GM23338 (cell line): ENCODE measurements at regions not wholly inside any gene's neighbourhood (a gene's known extent, or its start where the extent isn't known, plus 50 kb on each side); places are given as distances from the start of the nearest gene placed in this dataset.

Experiments used
- CREB1 ChIP-seq: fragments of 250-450 bp; sonication (Bioruptor Pico); IDR thresholded peaks from 2 replicates; pipeline ENCODE4 v1.5.0; 2020; ENCODE audit warnings: low read depth, mild to moderate bottlenecking, moderate library complexity
- CTCF ChIP-seq, 2 experiments: fragments of 200-600 bp in 1 of 2; sonication (generic) in 1 of 2; conservative IDR thresholded peaks; 2 replicates each; pipeline versions ENCODE4 v1.5.1 to v1.6.1; 2016 to 2017; ENCODE audit warnings: antibody characterized with exemption in 2 of 2, low read depth in 2 of 2, mild to moderate bottlenecking in 2 of 2, moderate library complexity in 1 of 2
- EZH2 ChIP-seq: fragments of 200-600 bp; sonication (generic); IDR thresholded peaks from one replicate; pipeline ENCODE4 v1.8.0; 2017; ENCODE audit warnings: antibody characterized with exemption, mild to moderate bottlenecking, low read depth; ENCODE audit not compliant: unreplicated experiment
- EZH2phosphoT487 ChIP-seq: fragments of 200-600 bp; sonication (generic); IDR thresholded peaks from one replicate; pipeline ENCODE4 v1.8.1; 2018; ENCODE audit warnings: antibody characterized with exemption; ENCODE audit not compliant: unreplicated experiment
- JUNB ChIP-seq: IDR thresholded peaks from one replicate; pipeline ENCODE4 v1.6.1; 2016; ENCODE audit warnings: antibody characterized with exemption; ENCODE audit not compliant: unreplicated experiment
- NANOG ChIP-seq: IDR thresholded peaks from 2 replicates; pipeline ENCODE4 v1.6.1; 2016; ENCODE audit warnings: antibody characterized with exemption, borderline replicate concordance
- POLR2AphosphoS5 ChIP-seq: IDR thresholded peaks from 2 replicates; pipeline ENCODE4 v1.6.1; 2016; ENCODE audit warnings: antibody characterized with exemption, low read depth
- REST ChIP-seq: IDR thresholded peaks from one replicate; pipeline ENCODE4 v1.6.1; 2018; ENCODE audit warnings: antibody characterized with exemption; ENCODE audit not compliant: unreplicated experiment
- STAT1 ChIP-seq: IDR thresholded peaks from one replicate; pipeline ENCODE4 v1.6.1; 2016; ENCODE audit warnings: antibody characterized with exemption; ENCODE audit not compliant: unreplicated experiment
- ZNF331 ChIP-seq: fragments of 250-450 bp; sonication (Bioruptor Pico); IDR thresholded peaks from 2 replicates; pipeline ENCODE4 v1.5.0; 2020; ENCODE audit warnings: low read depth, mild to moderate bottlenecking, moderate library complexity

GRCh38 chr9:95370064-95370463 lies 52.6 kb upstream of the FANCC start:
- TF ChIP-seq CTCF (conservative IDR thresholded peaks at IDR 0.05; ENCODE audit: low read depth in 2 of 2) (no peak), EZH2 (no peak), JUNB (no peak), CREB1 (CRISPR knock-in tag) (no peak), POLR2AphosphoS5 (no peak), EZH2phosphoT487 (no peak), REST (no peak), ZNF331 (CRISPR knock-in tag) (no peak), STAT1 (no peak), NANOG (no peak)
